Right atrium auricular region (tissue), 2 donors: ENCODE measurements at regions not wholly inside any gene's neighbourhood (a gene's known extent, or its start where the extent isn't known, plus 50 kb on each side); places are given as distances from the start of the nearest gene placed in this dataset.

Source experiments
- DNase-seq: peaks from one replicate; pipeline ENCODE4 v3.0.0-alpha.2; 2019; ENCODE audit warnings: low spot score
- H3K27ac ChIP-seq, 2 donors: fragments of 200-600 bp; sonication (generic); 1 replicate in 1 of 2; 2 replicates in 1 of 2; pipeline ENCODE4 v1.5.1; 2016 to 2019
- H3K27me3 ChIP-seq, 2 donors: fragments of 200-600 bp; sonication (generic); one replicate each; pipeline versions ENCODE4 v1.5.1 to v1.6.0; 2017 to 2019
- H3K36me3 ChIP-seq: fragments of 200-600 bp; sonication (generic); one replicate; pipeline ENCODE4 v1.5.1; 2016
- H3K4me1 ChIP-seq, 2 donors: fragments of 200-600 bp; sonication (generic); one replicate each; pipeline versions ENCODE4 v1.5.1 to v1.6.0; 2017 to 2019
- H3K4me3 ChIP-seq, 2 donors: fragments of 200-600 bp; sonication (generic); 1 replicate in 1 of 2; 2 replicates in 1 of 2; pipeline ENCODE4 v1.5.1; 2017 to 2019; ENCODE audit warnings: mild to moderate bottlenecking in 1 of 2, moderate library complexity in 1 of 2
- H3K9me3 ChIP-seq, 2 donors: fragments of 200-600 bp; sonication (generic); one replicate each; pipeline ENCODE4 v1.5.1; 2019
- TF ChIP-seq, protein P1 (sequence below), 2 donors: fragments of 200-600 bp; sonication (generic); IDR thresholded peaks; one replicate each; pipeline ENCODE4 v1.5.1; 2019; ENCODE audit warnings: antibody characterized with exemption in 2 of 2

- no peaks in the 10 kb centered on the region for H3K9me3 ChIP-seq
- no peak for DNase-seq
- H3K27me3 ChIP-seq, result no peaks in the 10 kb centered on the region
- H3K4me1 ChIP-seq, result no peaks in the 10 kb centered on the region
- TF ChIP-seq, protein P1, sequence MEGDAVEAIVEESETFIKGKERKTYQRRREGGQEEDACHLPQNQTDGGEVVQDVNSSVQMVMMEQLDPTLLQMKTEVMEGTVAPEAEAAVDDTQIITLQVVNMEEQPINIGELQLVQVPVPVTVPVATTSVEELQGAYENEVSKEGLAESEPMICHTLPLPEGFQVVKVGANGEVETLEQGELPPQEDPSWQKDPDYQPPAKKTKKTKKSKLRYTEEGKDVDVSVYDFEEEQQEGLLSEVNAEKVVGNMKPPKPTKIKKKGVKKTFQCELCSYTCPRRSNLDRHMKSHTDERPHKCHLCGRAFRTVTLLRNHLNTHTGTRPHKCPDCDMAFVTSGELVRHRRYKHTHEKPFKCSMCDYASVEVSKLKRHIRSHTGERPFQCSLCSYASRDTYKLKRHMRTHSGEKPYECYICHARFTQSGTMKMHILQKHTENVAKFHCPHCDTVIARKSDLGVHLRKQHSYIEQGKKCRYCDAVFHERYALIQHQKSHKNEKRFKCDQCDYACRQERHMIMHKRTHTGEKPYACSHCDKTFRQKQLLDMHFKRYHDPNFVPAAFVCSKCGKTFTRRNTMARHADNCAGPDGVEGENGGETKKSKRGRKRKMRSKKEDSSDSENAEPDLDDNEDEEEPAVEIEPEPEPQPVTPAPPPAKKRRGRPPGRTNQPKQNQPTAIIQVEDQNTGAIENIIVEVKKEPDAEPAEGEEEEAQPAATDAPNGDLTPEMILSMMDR (IDR thresholded peaks at IDR 0.05), result no peak
- no peak overlapping the region for H3K27ac ChIP-seq
- no peaks in the 10 kb centered on the region for H3K36me3 ChIP-seq
- H3K4me3 ChIP-seq, result no peak overlapping the region
Observed at GRCh38 chr13:20351281-20352022, 119.3 kb upstream of the GJB6 start.

GRCh38 chr13:20350819-20351218 is 118.7 kb upstream of the GJB6 start:
- no peaks in the 10 kb centered on the region for H3K36me3 ChIP-seq

GRCh38 chr13:20350382-20350763 is 118.3 kb upstream of the GJB6 start:
- TF ChIP-seq, protein P1 (IDR thresholded peaks at IDR 0.05), result no peak
- Histone ChIP-seq H3K9me3 (no peaks in the 10 kb centered on the region), H3K27me3 (no peaks in the 10 kb centered on the region), H3K4me3 (no peak overlapping the region), H3K27ac (no peak overlapping the region), H3K36me3 (no peaks in the 10 kb centered on the region), H3K4me1 (no peaks in the 10 kb centered on the region)
- no peak for DNase-seq

More at GRCh38 chr13:20350819-20351218, 118.7 kb upstream of the GJB6 start:
- H3K27me3 ChIP-seq, result no peaks in the 10 kb centered on the region
- DNase-seq, result no peak
- no peaks in the 10 kb centered on the region for H3K4me1 ChIP-seq
- H3K27ac ChIP-seq, result no peak overlapping the region
- TF ChIP-seq, protein P1 (IDR thresholded peaks at IDR 0.05), result no peak
- no peaks in the 10 kb centered on the region for H3K9me3 ChIP-seq
- no peak overlapping the region for H3K4me3 ChIP-seq

DNA sequence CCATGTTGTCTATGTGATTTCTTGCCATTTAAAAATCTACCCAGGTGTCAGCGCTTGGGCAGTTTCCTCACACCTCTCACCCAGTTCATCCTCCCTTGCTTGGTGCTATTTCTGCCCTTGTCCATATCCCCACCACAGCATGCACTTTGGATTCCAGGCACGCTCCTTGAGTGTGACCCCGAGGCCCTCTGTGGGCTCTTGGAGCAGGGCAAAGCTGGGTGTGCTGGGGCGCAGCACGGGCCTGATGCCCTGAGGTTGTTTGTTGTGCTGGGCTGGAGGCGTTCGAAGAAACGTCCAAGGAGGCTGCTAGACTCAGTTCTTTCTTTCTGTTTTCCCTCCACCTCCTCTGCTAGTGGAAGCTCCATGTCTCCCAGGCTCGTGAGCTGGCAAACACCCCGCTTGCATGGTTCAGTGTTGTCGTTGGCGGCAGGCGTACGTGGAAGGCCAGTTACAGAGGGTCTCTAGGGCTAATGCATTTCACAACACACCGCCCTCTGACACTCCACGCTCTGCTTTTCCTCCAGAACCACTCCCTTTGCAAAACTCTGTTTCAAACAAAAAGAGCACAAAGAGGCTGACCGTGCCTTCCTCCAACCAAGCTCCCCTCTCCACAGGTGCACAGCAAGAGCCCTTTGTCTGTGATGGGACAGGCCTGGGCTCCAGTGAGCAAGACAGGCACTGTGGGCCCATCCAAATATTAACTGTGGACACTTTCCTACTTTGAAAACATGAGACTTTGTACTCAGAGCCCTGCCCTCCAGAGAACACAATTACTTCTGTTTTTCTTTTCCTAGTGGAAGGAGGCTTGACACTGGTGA is 117.7 kb upstream of the GJB6 start:
- Histone ChIP-seq H3K9me3 (no peaks in the 10 kb centered on the region), H3K36me3 (no peaks in the 10 kb centered on the region), H3K27ac (no peak overlapping the region), H3K27me3 (no peaks in the 10 kb centered on the region), H3K4me1 (no peaks in the 10 kb centered on the region), H3K4me3 (no peak overlapping the region)
- no peak for DNase-seq
- TF ChIP-seq, protein P1 (IDR thresholded peaks at IDR 0.05), result no peak

DNA sequence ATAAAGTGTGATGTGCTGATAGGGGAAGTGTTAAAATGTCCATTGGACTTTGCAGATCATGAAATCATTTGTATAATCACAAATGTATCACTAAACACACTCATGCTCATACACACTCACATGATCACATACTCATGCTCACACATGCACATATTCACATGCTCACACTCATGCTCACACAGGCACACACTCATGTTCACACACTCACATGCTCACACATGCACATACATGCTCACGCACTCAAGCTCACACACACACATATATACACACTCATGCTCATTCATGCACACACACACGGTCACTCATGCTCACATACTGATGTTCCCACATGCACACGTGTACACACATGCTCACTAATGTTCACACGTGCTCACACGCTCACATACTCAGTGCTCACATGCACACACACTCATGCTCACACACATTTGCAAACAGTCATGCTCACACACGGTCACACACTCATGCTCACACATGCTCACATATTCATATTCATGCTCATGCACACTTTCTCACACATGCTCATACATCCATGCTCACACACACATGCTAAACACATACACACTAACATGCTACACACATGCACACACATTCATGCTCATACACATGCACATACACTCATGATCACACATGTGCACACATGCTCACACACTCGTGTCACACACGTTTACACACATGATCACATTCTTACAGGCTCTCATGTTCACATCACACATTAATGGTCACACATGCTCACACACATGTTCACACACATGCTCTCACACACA is 116.7 kb upstream of the GJB6 start:
- H3K27ac ChIP-seq, result no peak overlapping the region
- H3K36me3 ChIP-seq, result no peaks in the 10 kb centered on the region
- TF ChIP-seq, protein P1 (IDR thresholded peaks at IDR 0.05), result no peak
- no peak overlapping the region for H3K4me3 ChIP-seq
- no peaks in the 10 kb centered on the region for H3K27me3 ChIP-seq
- no peaks in the 10 kb centered on the region for H3K9me3 ChIP-seq
- no peak for DNase-seq
- no peaks in the 10 kb centered on the region for H3K4me1 ChIP-seq
